Hepatocyte (in vitro differentiated cells): ENCODE measurements at regions not wholly inside any gene's neighbourhood (a gene's known extent, or its start where the extent isn't known, plus 50 kb on each side); places are given as distances from the start of the nearest gene placed in this dataset.

Experiments used
- DNase-seq: peaks from one replicate; pipeline ENCODE4 v3.0.0-alpha.2; 2016; ENCODE audit warnings: low spot score
- H2AFZ ChIP-seq: fragments of 200-600 bp; sonication (generic); 2 replicates; pipeline ENCODE4 v1.6.0; 2016; ENCODE audit warnings: antibody characterized with exemption, mild to moderate bottlenecking
- H3K27ac ChIP-seq: fragments of 200-600 bp; sonication (generic); 2 replicates; pipeline ENCODE4 v1.5.1; 2016; ENCODE audit warnings: mild to moderate bottlenecking
- H3K27me3 ChIP-seq: fragments of 200-600 bp; sonication (generic); 2 replicates; pipeline ENCODE4 v1.6.1; 2016
- H3K36me3 ChIP-seq: fragments of 200-600 bp; sonication (generic); replicated peaks from 2 replicates; pipeline ENCODE4 v1.5.1; 2016; ENCODE audit warnings: low read depth; ENCODE audit not compliant: insufficient read depth
- H3K4me1 ChIP-seq: fragments of 200-600 bp; sonication (generic); 2 replicates; pipeline ENCODE4 v1.5.1; 2016; ENCODE audit warnings: mild to moderate bottlenecking, moderate library complexity; ENCODE audit not compliant: insufficient read depth
- H3K4me2 ChIP-seq: fragments of 200-600 bp; sonication (generic); 2 replicates; pipeline ENCODE4 v1.6.0; 2016
- H3K4me3 ChIP-seq: fragments of 200-600 bp; sonication (generic); 2 replicates; pipeline ENCODE4 v1.5.1; 2016; ENCODE audit warnings: mild to moderate bottlenecking
- H3K79me2 ChIP-seq: fragments of 200-600 bp; sonication (generic); 2 replicates; pipeline ENCODE4 v1.6.0; 2017; ENCODE audit warnings: mild to moderate bottlenecking
- H3K9me2 ChIP-seq: fragments of 200-600 bp; sonication (generic); replicated peaks from 2 replicates; pipeline ENCODE4 v1.6.0; 2017; ENCODE audit warnings: mild to moderate bottlenecking; ENCODE audit not compliant: insufficient read depth
- H3K9me3 ChIP-seq: fragments of 200-600 bp; sonication (generic); 2 replicates; pipeline ENCODE4 v1.5.1; 2016; ENCODE audit warnings: low read depth, mild to moderate bottlenecking
- H4K20me1 ChIP-seq: fragments of 200-600 bp; sonication (generic); 2 replicates; pipeline ENCODE4 v1.6.0; 2016; ENCODE audit warnings: mild to moderate bottlenecking; ENCODE audit not compliant: insufficient read depth, poor library complexity, severe bottlenecking
- CTCF ChIP-seq: fragments of 200-600 bp; sonication (generic); IDR thresholded peaks from 2 replicates; pipeline ENCODE4 v1.5.1; 2016; ENCODE audit warnings: antibody characterized with exemption, mild to moderate bottlenecking; ENCODE audit not compliant: poor library complexity
- EZH2 ChIP-seq: fragments of 200-600 bp; sonication (generic); IDR thresholded peaks from 2 replicates; pipeline ENCODE4 v1.6.1; 2016; ENCODE audit warnings: antibody characterized with exemption, mild to moderate bottlenecking, borderline replicate concordance
- EZH2phosphoT487 ChIP-seq: fragments of 200-600 bp; sonication (generic); IDR thresholded peaks from one replicate; pipeline ENCODE4 v1.6.1; 2018; ENCODE audit warnings: antibody characterized with exemption, mild to moderate bottlenecking, low read depth, moderate library complexity; ENCODE audit not compliant: unreplicated experiment, severe bottlenecking
- WGBS: methylation state at CpG from one replicate; pipeline ENCODE4 v1.1.6; 2016; ENCODE audit warnings: low lambda C conversion rate; ENCODE audit errors: missing lambda C conversion rate; 5-methylcytosine and 5-hydroxymethylcytosine counted together

- no peaks in the 10 kb centered on the region for H3K9me2 ChIP-seq
- TF ChIP-seq EZH2 (no peak), CTCF (no peak), EZH2phosphoT487 (no peak)
- no peaks in the 10 kb centered on the region for H3K4me1 ChIP-seq
- H3K27ac ChIP-seq = no peak overlapping the region
- H2AFZ ChIP-seq = no peak overlapping the region
- no peaks in the 10 kb centered on the region for H3K9me3 ChIP-seq
- no peaks in the 10 kb centered on the region for H3K79me2 ChIP-seq
- H3K36me3 ChIP-seq = no peaks in the 10 kb centered on the region
- 93% methylated on average over 5 of the region's 5 CpGs for WGBS
- DNase-seq = no peak
- H3K4me2 ChIP-seq = no peak overlapping the region
- H3K4me3 ChIP-seq = no peak overlapping the region
- H3K27me3 ChIP-seq = no peaks in the 10 kb centered on the region
- no peaks in the 10 kb centered on the region for H4K20me1 ChIP-seq
Observed at GRCh38 chr18:57923611-57924010, 120.4 kb upstream of the NEDD4L start.

- H3K4me3 ChIP-seq = no peak overlapping the region
- no peak overlapping the region for H3K4me2 ChIP-seq
- no peak overlapping the region for H2AFZ ChIP-seq
- DNase-seq = no peak
- no peaks in the 10 kb centered on the region for H3K9me2 ChIP-seq
- WGBS = 77% methylated on average over 3 of the region's 3 CpGs
- no peaks in the 10 kb centered on the region for H3K27me3 ChIP-seq
- TF ChIP-seq EZH2 (no peak), EZH2phosphoT487 (no peak), CTCF (no peak)
- H3K4me1 ChIP-seq = no peaks in the 10 kb centered on the region
- H3K36me3 ChIP-seq = no peaks in the 10 kb centered on the region
- no peaks in the 10 kb centered on the region for H4K20me1 ChIP-seq
- no peaks in the 10 kb centered on the region for H3K9me3 ChIP-seq
- H3K79me2 ChIP-seq = no peaks in the 10 kb centered on the region
- no peak overlapping the region for H3K27ac ChIP-seq
Observed at GRCh38 chr18:57922885-57923284, 119.8 kb upstream of the ATP8B1 start.

GRCh38 chr18:57921708-57922107 is 118.6 kb upstream of the ATP8B1 start:
- no peak overlapping the region for H2AFZ ChIP-seq
- DNase-seq = no peak
- H3K4me1 ChIP-seq = no peaks in the 10 kb centered on the region
- 90% methylated on average over 4 of the region's 4 CpGs for WGBS
- no peaks in the 10 kb centered on the region for H3K27me3 ChIP-seq
- no peak overlapping the region for H3K4me2 ChIP-seq
- no peak overlapping the region for H3K27ac ChIP-seq
- no peak for TF ChIP-seq CTCF
- TF ChIP-seq EZH2 = no peak
- TF ChIP-seq EZH2phosphoT487 = no peak
- H3K36me3 ChIP-seq = no peaks in the 10 kb centered on the region
- no peaks in the 10 kb centered on the region for H3K9me2 ChIP-seq
- no peak overlapping the region for H3K4me3 ChIP-seq
- H3K79me2 ChIP-seq = no peaks in the 10 kb centered on the region
- no peaks in the 10 kb centered on the region for H4K20me1 ChIP-seq
- H3K9me3 ChIP-seq = no peaks in the 10 kb centered on the region

- H3K9me3 ChIP-seq = no peaks in the 10 kb centered on the region
- no peak for DNase-seq
Observed at GRCh38 chr18:57920036-57920435, 116.9 kb upstream of the ATP8B1 start.

More at GRCh38 chr18:57920036-57920435, 116.9 kb upstream of the ATP8B1 start:
- Histone ChIP-seq H3K4me2 (no peak overlapping the region), H3K79me2 (no peaks in the 10 kb centered on the region), H3K36me3 (no peaks in the 10 kb centered on the region), H3K9me2 (no peaks in the 10 kb centered on the region), H3K4me3 (no peak overlapping the region), H3K4me1 (no peaks in the 10 kb centered on the region), H3K27me3 (no peaks in the 10 kb centered on the region), H4K20me1 (no peaks in the 10 kb centered on the region), H2AFZ (no peak overlapping the region), H3K27ac (no peak overlapping the region)
- WGBS = 100% methylated on average over 1 of the region's 1 CpG
- no peak for TF ChIP-seq EZH2phosphoT487
- TF ChIP-seq EZH2 = no peak
